NOMO-1 treated with DMSO at 0.1 percent for 48 hours (cell line): ENCODE measurements at regions not wholly inside any gene's neighbourhood (a gene's known extent, or its start where the extent isn't known, plus 50 kb on each side); places are given as distances from the start of the nearest gene placed in this dataset.
A peak's percentile ranks its signal among the peaks of the same experiment; 100 is the strongest.

ENCODE experiments used
- DNase-seq: peaks from one replicate; lab custom pipeline; 2025; ENCODE audit not compliant: unreplicated experiment; lab: John Stamatoyannopoulos, UW

DNA sequence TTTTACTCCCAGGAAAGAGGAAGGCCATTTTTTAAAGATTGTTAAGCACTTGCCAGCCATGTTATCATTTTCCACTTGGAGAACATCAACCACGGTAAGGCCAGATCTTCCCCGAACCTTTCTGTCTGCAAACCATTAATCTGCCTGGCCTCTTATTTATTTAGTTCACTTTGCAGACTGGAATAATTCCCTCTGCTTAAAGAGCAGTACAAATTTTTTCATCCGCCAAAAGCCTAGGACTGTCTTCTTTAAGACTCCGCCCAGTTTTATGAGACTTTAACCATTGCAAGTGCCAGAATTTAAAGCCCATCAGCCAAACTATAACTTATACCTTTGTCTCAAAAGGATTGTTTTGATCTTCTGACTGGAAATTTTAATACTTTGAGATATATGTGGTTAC is 426.3 kb downstream of the KCTD12 start:
- no peak for DNase-seq

DNA sequence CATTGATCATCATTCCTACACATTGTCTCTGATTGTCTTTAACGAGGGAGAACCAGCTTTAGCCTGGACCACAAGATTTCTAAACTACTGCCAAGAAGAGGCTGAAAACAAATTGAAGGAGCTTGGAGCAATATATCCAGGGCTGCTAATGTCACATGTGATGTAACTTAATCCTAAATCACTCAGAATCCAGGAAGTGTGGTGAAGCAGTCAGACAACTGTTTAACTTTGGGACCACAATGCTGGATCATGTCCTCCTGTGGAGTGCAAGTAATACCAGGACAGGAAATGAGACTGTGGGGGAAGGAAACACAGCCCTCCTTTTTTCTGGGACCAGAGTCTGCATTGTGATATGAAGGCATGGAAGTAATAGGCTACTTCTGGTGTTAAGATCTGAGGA is 430.2 kb downstream of the KCTD12 start:
- no peak for DNase-seq

DNA sequence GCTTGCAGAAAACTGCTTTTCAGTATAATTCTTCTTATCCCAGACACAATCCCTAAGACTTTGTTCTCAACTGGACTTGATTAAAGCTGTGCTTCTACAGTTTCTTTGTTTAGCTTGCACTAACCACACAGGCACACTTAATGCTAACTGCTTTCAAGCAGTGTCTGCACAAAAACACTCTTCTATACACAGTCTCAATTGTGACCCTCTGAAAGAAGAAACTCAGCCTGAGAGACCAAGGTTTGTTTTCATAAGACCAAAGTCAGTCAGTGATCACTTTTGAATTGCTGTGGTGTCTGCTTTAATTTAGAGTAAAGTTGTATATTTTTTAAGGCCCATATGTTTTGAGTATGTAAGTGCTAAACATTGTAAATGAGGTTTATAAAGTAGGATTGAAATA is 431.2 kb downstream of the KCTD12 start:
- DNase-seq = no peak

DNA sequence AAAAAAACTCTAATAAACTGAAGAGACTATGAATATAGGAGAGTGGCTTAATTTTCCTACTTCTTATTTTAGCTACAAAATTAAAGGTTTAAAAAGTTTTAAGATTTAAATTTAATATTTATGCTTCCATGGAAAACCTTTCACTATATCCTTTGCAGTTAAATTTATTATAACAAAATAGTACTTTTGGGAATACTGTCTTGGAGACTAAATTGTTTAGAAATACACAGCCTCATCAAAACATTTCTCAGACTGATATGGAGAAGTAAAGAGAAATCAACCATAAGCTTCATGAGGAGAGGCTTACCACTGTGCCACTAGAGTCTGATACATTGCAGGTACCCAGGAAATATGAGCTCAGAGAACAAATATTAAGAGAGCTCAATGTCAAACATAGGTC is 436.5 kb downstream of the KCTD12 start:
- no peak for DNase-seq

DNA sequence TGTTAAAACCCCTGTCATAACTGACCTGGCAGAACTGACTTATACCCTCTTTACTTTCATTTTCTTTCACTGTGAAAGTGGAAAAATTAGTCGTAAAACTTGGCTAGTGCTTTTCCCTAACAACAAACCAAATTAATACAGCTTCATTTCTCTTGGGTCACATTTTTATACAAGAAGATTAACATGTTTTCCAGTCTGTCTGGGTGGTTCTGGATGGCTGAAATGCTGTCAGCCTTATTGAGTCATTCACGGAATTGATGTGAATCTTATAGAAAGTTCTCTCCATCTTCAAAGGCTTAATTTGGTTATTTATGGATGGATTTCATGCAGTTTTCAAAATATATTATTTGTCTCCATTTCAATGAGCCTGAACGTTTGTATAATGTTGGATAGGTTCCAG is 440.0 kb downstream of the KCTD12 start:
- no peak for DNase-seq

DNA sequence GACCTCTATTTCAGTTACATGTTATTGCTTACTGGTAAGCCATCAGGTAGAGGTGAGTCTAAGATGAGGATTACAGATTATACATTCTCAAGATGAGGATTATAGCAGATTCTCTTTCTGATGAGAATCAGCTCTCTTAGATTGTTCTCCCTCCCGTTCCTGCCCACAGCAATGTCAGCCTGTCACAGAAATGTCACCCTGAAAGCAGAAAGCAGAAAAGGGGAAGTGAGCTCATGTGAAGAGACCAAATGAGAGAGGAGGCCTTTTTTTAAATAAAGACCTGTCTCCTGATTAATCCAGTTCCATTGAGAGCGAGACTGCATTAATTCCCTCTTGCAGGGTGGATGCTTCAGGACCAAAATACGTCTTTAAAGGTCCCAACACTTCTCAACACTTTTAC is 445.6 kb downstream of the KCTD12 start:
- DNase-seq = peak; percentile 34

DNA sequence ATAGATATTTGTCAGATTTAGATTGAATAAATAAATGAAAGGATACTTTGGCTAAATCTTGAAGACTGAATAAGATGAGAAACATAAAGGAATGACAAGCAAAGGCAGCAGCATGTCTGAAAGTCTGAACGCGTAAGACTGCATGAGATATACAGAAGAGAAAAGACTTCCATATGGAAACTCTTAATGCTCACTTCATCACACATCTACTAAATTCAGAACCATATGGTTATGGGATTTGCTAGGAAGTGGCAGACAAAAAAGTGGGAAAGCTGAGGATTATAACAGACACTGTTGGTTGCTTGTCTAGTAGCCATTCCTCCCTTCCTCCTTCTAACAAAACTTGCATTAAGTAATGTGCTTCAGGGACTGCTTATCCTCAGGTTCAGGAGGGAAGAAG is 446.7 kb downstream of the KCTD12 start:
- DNase-seq = no peak

DNA sequence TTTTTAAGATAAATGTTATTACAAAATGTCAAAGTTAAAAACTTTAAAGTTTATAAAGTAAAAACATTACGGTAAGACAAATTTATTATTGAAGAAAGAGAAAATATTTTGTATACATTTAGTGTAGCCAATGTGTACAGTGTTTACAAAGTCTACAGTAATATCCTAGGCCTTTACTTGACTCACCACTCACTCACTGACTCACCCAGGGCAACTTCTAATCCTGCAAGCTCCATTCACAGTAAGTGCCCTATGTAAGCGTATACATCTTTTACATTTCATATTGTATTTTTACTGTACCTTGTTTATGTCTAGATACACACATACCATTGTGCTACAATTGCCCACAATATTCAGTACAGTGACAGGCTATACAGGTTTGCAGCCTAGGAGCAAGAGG is 448.2 kb downstream of the KCTD12 start:
- DNase-seq = no peak

DNA sequence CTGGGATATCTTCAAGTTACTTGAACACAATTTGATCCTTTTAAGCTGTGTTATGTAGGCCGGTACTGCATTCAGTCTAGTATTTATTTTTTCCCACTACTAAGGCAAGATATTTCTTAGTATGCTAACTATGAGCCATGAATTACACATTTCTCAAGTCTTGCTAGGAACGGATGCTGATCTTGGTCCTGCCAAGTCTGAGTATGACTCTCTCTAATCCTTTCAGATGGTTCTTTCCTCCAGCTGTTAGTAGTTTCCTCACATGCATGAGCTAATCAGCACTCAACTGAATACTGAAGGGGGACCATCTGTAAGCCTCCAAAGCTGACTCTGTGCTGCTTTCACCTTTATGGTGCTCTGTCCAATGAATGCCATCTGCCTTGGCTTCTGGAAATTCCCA is 460.3 kb downstream of the KCTD12 start:
- no peak for DNase-seq

DNA sequence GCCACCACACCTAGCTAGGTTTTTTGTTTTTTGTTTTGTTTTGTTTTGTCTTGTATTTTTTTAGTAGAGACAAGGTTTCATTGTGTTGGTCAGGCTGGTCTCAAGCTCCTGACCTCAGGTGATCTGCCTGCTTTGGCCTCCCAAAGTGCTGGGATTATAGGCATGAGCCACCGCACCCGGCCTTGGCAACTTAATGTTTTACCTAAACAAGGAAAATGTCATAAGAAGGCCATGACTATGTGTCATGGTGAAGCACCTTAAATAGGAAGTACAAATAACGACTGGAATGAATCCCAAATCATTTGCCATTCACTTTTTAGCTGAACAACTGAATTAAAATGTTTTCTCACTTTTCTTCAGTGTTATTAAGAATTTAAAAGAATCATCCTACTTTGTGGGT is 465.2 kb downstream of the KCTD12 start:
- DNase-seq = no peak

DNA sequence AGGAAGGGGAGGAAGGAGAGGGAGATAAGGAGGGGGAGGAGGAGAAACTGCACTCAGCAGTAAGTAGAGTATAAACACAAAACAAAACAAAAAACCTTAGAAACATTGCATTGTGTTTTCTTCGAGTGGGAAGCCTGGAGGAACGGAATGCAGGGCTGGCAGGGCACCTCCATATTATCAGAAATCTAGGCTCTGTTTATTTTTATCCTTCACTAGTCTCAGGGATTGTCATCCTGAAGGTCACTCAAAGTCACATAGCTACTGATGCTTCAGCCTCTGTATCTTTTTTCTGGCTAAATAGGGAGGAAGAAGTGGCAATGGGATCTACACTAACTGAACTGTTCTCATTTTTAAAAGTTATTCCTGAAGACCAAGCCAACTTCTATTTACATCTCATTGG is 467.8 kb downstream of the KCTD12 start:
- DNase-seq = no peak

DNA sequence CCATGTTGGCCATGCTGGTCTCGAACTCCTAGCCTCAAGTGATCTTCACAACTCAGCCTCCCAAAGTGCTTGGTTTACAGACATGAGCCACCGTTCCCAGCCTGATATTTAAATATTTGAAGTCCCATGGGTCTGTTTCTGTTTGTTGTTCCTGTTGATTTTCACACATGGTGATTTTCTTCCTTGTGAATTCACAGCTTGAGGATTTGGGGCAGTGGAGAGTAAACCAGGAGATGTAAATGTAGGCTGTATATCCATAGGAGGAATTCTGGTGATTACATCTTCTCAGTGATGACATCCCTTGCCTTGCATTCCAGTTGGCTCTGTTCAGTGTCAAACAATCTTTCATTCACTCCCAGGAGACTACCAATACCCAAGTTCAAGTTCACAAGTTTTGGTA is 471.9 kb downstream of the KCTD12 start:
- DNase-seq = no peak

DNA sequence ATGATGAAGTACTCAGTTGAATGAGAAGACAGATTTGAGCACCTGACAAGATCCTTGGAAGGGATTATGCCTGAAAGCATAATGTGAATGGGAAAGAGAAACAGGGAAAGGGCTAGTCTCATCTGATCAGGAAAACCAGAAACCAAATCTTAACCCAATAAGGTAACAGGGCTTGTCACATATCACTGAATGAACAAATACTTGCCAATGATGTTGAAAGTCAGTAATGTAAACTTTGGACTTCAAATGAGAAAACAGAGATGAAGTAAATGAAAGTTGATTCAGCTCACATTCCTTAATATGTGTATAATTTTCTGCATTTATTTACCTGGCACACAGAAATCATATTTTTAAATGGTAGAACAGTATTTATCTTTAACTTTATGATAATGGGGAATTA is 480.0 kb downstream of the KCTD12 start:
- DNase-seq = no peak

DNA sequence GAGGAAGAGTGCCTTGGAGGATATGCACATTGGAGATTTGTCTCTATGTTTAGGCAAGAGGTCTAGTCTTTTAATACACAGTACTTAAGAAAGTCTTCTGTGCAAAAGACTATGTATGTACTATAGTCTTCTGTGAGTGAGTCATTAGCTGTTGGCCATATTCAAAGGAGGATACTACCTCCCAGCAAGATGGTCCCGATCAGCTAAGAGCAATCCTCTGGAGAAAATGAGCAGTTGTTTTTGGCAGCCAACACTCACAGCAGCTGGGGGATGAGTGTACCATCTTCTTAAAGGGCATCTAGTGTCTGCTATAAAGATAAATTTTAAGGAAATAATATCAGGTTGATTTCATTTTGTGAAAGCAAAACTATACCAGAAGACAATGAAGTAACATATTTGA is 487.8 kb downstream of the KCTD12 start:
- no peak for DNase-seq

DNA sequence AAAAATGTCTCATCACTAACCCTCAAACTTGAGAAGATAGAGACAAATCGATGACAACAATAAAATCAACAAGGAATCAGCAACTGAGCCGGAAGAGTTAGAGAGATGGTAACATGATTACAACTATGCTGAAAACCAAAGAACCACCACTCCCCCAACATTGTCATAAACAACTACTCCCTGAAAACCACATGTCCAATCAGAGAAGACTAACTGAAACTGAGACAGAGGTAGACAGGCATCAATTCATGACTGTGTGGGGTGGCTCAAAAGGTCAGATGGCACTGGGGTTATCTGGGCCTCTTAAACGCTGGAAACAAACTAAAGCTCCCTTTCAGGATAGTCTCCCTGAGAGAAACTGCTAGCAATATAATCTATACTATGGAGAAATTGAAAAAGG is 488.8 kb downstream of the KCTD12 start:
- no peak for DNase-seq

DNA sequence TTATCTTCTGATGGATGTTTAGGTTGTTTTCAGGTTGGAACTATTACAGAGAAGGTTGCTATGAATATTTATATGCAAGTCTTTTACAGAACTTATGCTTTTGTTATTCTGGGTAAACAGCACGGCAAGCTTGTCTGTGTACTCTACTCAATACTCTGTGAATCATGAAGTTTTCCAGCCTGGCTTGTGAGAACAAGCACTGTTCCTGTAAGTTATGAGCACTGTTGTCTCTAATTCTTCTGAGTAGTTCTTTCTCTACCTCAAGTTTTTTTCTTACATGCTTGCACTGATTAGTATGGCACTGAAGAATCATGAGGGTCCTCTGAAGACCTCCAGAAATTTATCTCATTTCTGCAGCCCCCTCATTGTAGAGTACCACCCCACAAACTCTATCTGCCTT is 496.9 kb downstream of the KCTD12 start:
- DNase-seq = no peak

DNA sequence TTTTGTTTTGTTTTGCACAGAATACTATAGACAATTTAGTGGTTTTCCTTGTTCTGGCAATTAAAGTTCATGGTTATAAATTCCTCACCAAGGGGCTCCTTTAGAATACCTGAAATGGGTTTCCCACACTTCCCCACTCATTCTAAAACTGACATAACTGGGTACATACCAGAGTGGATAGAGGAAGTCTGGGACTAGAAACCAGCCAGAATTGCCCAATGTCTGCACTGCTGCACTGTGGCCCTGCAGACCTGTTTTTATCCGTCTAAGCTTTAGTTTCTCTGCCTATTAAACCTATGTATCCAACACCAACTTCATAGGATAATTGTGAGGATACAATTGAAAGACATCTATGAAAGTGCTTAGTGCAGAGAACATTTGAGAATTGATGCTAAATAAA is 498.6 kb downstream of the KCTD12 start:
- DNase-seq = peak; percentile 22

DNA sequence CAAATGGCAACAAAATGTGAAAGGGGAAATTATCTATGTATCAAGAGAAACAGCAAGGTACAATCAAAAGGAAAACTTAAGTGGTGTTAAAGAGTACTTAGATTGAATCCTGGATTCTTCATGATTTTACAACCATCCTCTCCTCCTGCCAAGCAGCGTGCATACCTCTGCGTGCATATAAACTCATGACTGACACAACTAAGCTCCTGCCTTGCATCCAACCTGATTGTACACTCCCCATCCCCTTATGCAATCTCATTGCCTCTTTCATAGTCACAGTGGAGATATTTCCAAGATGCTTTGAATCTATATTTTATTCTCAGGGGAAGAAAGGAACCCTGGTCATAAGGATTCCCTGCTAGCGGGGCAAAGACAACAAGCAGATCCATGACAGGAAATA is 499.9 kb downstream of the KCTD12 start:
- DNase-seq = no peak

DNA sequence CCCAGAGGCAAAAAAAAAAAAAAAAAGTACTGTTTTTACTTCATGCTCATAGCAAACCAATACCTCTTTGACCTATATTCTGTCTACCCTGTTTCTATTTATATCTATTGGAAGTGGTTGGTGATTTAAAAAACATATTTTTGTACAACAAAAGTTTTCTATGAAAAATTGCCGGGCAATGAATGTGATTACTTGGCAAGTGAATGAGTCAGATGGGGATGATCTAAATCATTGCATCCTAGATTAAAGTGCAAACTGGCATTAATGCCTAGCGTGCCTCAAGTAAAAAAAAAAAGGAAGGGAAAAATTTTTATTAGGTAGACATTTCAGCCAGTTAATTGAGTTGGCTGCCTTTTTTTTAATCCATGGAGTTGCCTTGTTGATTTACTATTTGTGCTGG is 500.6 kb downstream of the KCTD12 start:
- DNase-seq = no peak

DNA sequence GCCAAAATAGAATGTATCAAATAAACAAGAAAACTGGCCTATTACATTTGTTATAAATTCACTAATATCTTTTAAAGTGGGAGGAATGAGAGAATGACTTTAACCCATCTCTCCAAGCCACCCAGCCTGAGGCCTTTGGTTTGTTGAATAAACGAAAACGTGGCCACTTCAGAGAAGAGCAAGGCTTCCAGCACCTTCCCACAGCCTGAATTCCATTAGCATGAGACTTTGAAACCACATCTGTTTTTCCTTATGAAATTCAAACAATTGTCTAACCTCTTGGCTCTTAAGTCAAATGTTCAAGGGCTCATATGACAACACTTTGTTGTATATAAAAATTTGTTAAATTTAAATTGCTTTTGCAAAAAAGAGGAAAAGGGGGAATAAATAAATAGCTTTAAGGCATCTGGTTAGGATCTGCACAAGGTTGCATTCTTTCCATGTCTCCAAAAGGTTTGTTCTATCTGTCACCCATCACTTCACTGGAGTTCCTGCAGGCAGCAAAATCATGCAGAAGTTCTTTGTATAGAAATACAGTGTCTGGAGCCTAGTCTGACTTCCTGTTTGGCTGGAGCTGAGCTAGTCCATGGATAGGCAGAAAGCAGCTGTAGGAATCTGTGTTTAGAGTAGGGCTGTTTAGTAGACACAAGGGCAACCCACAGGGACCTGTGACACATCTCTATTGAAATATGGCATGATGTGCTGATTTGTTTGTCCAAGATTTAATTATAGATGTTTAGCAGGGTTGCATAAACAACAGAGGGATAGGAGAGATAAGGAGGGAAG is 502.3 kb downstream of the KCTD12 start:
- DNase-seq = no peak

DNA sequence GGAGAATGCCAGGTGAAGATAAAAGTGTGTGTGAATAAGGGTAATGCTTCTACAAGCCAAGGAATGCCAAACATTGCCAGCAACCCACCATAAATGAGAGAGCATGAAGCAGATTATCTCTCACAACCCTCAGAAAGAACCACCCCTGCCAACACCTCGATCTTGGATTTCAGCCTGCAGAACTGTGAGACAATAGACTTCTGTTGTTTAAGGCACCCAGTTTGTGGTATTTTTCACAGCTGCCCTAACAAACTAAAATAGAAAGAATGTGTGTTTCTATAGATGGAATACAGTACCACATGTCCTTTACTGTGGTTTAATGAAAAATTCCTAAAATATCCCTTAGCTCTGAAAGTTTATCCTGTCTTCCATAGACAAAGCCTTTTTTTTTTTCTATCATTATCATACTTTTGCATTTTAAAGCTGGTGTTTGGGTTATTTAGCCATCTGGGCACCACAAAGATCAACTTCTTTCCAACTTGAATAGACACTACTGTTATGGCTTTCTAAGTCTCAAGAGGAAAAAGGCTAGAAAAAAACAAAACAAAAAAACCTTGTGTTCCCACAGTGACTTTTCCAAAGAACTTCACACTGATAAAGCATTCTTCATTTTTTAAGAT is 505.6 kb downstream of the KCTD12 start:
- DNase-seq = no peak

DNA sequence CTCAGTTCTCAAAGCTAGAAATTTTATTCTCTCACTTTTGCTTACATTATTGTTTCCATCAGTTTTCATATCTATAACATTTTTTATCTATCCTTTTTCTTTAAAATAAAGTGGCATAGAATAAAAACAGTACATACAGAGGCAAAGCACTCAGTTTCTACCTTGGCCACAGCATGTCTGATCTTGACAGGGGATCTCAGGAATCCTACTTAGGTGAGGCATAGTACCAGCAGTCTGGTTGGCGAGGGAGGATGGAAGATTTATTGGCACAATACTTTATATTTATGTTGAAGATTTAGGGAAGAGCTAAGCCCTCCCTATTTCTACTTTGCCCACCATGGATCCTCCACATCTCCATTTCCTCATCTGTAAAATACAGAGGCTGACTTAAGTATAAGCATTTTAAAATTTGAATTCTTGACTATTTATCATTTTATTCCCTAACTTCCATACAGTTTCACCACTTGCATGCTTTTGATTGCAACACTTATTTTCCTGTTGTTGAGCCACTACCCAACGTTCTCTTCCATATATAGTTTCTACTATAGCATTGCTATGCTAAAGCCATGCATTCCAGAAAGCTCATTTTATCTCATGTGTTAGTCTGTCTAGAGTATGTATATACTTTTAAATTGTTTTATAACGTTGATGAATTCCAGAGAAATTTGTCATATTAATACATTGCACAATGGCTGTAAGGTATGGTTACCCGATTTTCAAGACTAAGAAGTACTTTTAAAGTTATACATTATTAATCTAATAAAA is 506.7 kb downstream of the KCTD12 start:
- DNase-seq = no peak
